ENCODE measurements at regions not wholly inside any gene's neighbourhood (a gene's known extent, or its start where the extent isn't known, plus 50 kb on each side); places are given as distances from the start of the nearest gene placed in this dataset.

- TF ChIP-seq POLR2A (IDR thresholded peaks at IDR 0.05) (no peak), CTCF (IDR thresholded peaks at IDR 0.05) (no peak)
Measured at GRCh38 chr1:203934027-203934426, 72.6 kb downstream of the SNRPE start.

All from adrenal gland (tissue), 5 donors.